GM18858 (cell line): ENCODE measurements at regions not wholly inside any gene's neighbourhood (a gene's known extent, or its start where the extent isn't known, plus 50 kb on each side); places are given as distances from the start of the nearest gene placed in this dataset.

Experiments
- ATAC-seq: cut with Tn5 transposase; IDR thresholded peaks from one replicate; pipeline ENCODE4 v1.9.1; 2021; ENCODE audit not compliant: unreplicated experiment

DNA sequence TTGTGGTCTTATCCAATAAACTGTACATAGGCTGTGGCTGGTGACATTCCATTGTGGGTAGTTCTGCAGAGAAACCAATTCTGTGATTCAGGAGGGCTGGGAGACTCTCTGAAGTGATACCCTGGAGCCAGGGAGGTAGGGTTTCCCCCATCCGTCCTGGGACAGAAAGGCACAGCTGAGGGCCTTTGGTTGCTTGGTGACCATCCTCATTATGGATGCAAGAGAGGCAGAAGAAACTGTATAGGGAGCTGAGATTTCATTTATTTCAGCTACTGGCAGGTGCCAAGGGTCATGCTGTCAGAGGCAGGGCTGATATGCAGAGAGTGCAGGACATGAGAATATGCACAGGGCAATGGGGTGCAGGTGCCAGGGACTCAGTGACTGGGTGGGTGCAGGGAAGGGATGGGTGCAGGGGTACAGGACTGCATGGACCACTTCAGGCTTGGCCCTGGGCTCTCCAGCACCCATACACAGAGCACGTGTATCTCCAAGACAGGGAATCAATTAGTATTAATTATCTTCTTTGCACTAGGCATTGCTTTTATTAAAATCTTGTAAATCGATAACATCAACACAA lies 236.5 kb downstream of the ICE1 start:
- no peak for ATAC-seq

DNA sequence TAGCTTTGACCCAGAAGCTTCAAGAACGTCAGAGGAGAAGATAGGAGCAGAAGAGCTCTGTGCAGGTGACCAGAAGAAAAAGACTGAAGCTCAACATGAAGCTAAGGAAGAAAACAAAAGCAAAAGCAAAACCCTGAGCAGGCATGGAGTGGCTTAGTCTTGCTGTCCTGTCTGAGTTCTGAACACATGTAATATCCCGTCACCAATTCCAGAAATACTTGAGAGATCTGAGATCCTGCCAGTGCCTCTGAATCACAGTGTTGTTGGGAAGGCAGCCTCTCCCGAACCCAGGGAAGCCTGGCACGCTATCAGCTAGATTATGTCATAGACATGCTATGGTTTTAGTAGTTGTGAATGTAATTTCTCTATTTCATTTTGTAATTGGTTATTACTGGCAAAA lies 235.7 kb downstream of the ICE1 start:
- peak; percentile 46 for ATAC-seq

DNA sequence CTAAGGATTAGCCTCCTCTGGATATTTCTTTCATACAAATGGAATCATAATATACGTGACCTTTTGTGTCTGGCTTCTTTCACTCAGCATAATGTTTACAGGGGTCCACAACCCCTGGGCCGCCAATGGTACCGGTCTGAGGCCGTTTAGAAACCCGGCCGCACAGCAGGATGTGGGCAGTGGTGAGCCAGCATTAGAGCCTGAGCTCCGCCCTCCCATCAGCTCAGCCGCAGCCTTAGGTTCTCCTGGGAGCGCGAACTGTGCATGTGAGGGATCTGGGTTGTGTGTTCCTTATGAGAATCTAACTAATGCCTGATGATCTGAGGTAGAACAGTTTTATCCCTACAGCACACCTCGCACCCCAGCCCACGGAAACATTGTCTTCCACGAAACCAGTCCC lies 229.7 kb downstream of the ICE1 start:
- ATAC-seq: no peak

DNA sequence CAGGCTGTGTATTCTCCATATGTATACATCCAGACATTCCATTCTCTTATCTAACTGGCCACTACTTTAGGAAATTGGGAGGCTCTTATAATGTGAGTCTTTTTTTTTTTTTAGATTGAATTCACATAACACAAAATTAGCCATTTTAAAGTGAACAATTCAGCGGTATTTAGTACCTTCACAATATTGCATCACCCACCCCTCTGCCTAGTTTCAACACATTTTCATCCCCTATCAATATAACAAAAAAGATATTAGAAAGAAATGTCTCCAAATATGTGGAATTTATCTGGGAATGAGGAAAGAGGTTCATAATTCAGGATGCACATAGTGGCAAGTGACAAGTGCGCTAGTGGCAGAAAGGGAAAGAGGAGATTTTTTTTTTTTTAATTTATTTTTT lies 228.5 kb downstream of the ICE1 start:
- no peak for ATAC-seq

DNA sequence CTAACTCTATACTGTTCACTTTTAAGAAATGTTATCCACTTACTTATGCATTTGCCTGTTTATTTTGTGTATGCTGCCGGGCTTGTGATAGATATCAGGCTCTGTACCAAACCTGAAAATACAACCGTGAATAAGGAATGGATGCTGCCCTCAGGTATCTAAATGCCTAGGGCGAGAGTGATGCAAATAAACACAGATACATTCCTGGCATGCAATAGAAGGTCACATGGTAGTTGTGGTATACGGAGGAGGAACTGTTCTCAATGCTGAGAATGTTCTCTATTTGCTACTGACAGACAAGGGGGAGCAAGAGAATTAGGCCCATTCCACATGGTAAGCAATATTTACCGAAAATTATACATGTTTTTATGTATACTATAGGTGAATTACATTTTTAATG lies 227.8 kb downstream of the ICE1 start:
- ATAC-seq: no peak

DNA sequence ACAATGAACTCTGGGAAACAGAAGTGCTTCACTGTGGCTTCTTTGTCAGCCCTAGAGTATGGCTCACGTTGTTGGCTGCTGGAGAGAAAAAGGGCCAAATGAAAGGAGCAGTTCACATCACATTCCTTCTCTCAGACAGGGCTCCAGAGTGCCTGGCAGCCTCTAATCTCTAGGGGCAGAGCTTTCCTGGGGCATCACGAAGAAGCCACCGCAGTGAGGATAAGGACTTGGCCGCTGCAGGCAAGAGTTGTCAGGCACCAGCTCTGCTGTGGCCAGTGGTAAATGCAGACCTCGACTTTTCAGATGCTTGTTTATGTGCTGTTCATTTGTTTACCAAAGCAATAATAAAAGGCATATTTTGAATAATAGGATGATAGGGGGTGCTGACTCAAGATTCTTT lies 227.2 kb downstream of the ICE1 start:
- no peak for ATAC-seq

DNA sequence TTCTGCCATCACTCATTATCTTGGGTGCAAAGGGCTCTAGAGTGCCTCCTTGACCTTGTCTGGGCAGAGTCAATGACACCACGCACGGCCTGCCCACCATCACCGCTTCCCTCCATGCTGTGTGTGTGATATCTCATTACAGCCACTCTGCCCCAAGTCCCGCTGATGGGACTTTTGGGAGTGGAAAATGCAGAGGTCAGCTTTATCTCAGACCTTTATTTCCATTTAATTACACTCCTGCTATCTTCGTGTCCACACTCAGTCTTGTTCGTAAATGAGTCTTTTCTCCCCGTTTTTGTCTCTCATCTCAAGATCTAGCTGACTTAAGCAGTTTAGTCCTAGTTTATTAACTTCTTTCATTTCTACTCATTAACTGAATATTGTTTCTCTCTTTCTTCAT lies 226.2 kb downstream of the ICE1 start:
- ATAC-seq: no peak

DNA sequence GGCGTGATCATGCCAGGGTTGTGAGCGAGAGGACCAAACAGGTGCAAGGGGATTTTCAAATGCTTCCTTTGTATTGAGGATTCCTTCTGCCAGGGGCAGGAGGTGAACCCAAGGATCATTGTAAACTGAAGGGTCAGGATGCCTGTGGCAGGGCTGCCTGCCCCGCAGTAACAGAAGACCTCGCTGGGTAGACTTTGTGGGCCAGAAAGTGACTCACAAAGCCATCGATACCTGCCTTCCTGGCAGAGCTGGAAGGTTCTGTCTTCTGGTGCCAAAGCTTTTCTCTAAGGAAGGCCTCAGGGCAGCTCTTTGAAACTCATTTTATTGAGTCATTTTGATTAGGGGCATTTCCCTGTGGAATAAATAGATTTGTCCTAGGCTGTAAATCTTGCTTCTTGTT lies 223.4 kb downstream of the ICE1 start:
- no peak for ATAC-seq

DNA sequence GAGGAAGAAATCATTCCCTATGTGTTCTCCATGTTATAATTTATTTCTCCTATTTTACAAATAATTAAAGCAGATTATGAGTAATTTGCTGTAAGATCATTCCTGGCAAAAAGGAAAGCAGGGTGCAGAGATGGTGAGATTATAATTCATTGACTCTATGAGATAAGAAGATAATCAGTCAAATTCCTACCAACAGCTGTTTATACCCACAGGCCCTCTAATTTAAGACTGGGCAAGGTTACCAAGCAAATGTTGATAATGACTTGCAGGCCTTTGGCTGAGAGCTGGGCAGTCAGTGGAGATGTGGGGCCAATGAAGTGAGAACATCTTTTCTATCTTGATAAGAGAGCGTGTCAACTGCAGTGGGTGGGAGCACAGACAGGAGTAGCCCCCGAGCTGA lies 222.7 kb downstream of the ICE1 start:
- ATAC-seq: no peak

DNA sequence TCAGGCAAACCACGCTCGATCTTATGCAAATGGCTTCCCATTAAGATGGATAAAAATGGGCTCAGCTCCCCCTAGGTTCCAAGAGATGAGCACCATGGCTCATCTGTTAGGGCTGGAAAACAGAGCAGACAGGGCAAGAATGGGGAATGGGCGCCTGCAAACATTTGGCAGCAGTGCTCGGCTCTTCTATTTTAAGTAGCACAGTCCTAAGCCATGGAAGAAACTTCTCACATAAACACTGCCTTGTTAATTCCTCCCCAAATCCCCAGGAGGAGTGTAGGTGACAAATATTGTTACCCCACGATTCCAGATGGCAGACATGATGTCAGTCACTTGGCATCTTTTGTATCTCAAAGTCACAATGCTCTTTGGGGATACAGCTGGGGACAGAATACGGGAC lies 221.8 kb downstream of the ICE1 start:
- no peak for ATAC-seq

DNA sequence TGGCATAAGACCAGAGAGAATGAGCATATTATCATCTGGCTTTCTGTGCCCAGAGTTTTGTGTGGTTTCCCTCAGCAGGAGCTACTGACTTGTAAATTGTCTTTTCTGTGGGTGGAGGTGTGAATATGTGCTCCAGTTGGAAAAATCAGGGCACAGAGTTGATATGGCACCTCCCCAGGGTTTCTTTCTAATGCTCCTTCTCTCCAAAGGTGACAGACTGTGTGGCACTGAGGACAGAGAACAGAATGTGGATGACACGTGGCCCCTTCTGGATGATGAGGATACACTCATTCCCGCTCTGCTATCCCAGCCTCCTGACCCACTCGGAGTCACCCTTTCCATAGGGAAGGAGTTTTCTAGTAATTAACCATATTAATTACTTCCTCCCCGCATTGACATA lies 221.0 kb downstream of the ICE1 start:
- ATAC-seq: no peak

DNA sequence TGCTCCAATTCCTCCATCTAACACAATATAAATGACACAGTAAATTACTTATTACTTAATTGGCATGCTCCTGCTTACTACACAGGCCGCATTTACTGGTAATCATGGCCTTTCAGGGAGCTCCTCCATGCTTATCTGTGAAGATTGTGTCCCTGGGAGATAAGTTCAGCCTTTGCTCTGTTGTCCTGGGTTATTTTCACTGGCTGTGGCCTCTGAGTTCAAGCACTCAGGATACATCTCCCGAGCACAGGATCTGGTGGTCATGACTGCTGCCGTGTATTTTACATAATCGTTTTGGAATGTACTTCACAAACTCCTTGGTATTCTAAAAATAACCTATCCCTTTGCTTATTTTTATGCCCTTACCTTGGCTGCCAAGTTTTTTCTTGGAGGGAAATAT lies 215.7 kb downstream of the ICE1 start:
- ATAC-seq: no peak

DNA sequence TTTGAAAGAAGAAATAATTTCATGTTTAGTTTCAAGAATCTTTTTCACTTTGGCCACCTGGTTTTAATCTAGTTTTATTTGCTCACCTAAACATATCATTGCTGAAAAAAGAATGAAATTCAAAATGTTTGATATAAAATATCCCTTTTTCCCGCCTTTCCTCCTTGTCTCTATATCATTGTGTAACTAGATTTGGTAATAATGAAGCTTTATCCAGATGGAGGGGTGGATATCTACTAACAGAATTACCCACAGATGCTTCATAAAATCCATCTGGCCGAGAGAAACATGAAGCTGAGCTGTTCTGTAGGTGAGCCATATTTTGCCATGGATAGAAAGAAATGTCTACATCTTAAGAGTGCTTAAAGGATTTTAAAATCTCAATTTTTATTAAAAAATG lies 214.7 kb downstream of the ICE1 start:
- no peak for ATAC-seq

DNA sequence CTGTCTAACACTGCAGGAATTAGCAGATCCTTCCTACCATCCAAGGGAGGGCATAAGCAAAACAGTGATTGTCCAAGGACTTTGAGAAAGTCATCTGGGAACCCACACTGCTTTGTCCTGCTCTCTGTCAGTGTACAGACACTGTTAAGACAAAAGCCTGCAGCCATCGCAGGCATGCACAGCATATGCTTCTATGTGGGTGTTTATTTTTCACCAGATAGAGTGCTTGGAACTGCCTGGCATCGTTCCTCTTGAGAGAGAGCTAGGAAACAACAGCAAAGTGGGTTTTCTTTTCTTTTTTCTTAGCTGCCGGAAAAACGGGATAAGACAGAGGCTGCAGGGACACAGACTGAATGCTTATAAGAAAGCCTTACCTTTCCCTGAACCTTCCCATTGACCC lies 212.3 kb downstream of the ICE1 start:
- ATAC-seq: no peak

DNA sequence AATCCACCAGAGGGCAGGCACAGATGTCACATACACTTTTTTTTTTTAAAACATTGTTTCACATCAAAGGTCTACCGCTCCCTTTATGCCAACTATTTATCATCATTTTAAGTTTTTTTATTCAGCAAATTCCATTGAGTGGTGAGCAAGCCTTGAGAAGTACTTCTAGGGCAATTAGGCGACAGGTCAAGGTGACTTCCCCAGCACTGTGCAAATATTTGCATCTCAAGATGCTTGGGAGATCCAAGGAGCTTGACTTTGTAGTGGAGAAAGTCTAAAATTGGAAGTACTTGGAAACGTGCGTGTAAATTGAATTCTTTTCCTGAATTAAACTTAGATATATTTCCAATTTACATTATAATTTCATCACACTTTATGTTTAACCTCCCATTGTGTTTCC lies 211.1 kb downstream of the ICE1 start:
- no peak for ATAC-seq

DNA sequence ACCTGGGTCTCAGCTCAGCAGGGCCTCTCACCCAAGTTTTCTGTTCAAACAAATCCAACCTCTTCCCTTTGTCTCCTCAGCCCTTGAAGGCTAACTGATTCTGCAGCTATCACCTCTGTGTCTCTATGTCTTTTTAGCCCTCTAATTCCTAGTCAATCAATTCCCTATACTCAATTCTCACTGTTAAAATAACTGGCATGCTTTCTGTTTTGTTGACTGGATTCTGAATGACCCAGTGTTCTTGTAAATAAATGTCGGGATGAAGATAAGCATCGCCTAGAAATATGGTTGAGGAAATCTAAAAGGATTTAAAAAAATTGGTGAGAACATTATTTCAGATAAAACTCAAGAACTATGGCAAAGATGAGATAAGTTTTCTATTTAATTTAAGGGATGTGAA lies 210.2 kb downstream of the ICE1 start:
- no peak for ATAC-seq

DNA sequence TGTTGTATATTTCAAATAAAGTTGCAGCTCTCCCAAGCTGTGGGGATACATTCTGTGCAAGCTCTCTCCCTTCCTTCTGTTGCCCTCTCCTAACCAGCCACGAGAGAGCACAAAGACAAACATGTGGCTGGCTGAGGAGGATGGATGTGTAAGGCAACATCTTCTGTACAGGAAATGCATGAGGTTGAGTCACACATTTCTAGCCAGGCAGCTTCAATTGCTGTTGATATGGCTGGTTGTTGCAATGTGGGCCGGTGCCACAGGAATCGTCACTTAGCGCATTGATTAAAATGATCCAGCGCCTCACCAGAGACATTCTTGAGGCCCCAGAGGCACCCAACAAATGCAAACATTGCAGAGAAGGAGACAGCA lies 207.1 kb downstream of the ICE1 start:
- ATAC-seq: no peak

DNA sequence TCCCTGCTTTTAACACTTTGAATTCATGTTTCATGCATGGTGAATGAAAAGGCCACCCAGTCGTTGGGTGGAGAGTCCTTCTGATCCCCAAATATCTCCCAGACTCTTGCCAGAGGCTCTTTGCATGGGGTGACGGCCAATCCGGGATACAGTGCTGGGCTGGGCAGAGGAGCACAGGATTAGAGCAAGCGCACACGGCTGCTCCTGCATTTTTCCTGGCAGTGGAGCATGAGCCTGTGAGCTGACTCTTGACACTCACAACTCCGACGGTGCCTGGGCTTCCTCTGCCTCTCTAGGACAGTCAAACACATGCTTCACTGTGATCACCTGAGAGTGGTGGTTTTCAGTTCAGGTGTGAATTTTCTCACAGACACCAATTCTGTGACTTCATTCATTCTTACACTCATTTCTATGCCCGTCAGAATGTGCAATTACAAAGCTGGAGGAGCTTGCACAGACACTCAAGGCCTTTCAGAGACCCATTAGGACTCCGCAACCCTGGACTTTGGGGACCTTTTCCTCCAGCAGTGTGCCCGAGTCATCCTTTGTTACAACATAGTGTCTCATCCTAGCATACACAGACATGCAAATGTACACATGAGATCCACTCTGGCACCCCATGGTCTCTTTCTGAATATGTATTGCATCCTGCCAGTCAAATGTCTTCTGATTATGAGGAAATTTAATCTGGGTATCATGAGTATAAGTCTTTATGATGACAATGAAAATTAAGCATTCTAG lies 206.6 kb downstream of the ICE1 start:
- no peak for ATAC-seq

DNA sequence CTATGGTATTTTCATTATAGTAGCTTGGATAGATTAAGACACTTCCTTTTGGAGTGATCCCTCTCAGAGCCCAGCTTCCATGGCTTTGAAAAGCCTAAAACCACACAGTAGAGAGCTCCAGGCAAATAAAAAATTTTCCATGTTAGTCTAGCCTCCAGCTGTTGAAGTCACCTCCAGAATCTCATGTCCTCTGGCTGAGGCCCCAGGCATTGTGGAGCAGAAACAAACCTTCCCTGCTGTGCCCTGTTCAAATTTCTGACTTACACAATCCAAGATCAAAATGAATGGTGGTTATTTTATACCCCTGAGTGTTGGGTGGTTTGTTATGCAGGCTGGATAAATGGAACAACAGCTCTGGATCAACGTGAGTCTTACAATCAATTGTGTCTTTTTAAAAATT lies 203.9 kb downstream of the ICE1 start:
- no peak for ATAC-seq

DNA sequence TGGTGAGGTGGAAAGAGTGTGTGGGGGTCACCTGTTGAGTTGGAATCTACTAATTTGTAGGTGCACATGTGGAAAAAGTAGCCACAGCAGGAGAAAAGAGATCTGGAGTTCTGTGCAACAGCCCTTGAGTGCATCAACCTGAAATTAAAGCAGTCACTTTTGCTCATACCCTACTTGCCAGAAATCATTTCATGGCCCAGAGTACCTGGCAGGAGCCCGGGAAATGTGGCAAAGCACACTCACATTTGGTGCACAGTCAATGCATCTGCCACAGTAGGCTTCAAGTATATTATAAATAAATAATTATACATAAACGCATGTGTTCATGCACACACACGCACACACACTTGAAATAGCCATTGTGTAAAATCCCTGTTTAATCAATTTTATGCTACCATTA lies 203.0 kb downstream of the ICE1 start:
- ATAC-seq: no peak

DNA sequence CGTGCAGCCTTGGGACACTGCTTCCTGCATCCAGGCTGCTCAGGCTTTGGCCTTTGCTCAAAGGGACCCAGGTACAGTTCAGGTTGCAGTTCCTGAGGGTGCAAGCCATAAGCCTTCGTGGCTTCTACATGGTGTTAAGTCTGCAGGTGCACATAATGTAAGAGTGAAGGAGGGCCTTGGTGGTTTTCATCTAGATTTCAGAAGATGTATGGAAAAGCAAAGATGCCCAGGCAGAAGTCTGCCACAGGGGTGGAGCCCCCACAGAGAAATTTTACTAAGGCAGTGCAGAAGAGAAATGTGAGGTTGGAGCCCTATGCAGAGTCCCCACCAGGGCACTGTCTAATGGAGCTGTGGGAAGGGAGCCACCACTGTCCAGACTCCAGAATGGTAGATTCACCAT lies 200.9 kb downstream of the ICE1 start:
- no peak for ATAC-seq

DNA sequence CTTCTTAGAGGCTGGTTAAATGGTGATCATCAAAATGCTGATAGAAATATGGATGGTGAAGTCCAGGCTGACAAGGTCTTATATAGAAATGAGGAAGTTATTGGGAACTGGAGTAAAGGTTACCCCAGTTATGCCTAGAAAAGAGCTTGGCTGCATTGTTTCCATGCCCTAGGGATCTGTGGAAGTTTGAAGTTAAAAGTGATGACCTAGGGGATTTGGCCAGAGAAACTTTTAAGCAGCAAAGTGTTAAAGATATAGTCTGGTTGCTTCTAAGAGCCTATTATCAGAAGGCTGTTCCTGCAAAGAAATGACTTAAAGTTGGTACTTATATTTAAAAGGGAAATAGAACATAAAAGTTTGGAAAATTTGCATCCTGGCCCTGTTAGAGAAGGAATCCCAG lies 200.3 kb downstream of the ICE1 start:
- no peak for ATAC-seq

DNA sequence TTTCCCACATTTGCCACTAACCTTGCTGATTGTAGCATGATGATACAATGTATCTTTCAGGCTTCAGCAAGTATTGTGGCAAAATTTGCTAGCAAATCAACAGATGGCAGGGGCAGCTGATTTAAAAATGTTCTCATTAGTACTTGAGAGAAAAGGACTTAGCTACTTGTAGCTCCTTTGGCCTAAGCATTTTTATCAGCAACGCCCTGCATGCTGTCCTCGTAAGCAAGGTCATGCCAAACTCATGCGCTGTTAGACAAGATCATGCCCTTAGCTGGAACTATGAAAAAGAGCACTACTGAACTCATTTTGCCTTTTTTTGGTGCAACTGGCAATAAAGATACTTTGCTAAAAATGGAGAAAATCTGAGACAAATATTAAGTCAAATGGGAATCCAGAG lies 197.1 kb downstream of the ICE1 start:
- no peak for ATAC-seq
